GM12878 (cell line): ENCODE measurements at regions not wholly inside any gene's neighbourhood (a gene's known extent, or its start where the extent isn't known, plus 50 kb on each side); places are given as distances from the start of the nearest gene placed in this dataset.
"Not testable (repeated sequence)": the region's sequence is repeated elsewhere in the genome, so short reads cannot be mapped to it uniquely, and the experiment has no call there.

Experiments used
- SP1 ChIP-seq: IDR thresholded peaks from one replicate; pipeline ENCODE4 v1.6.1; 2011; ENCODE audit warnings: low read depth, low read length
- TF ChIP-seq, protein P1 (sequence below): fragments of 450-650 bp; IDR thresholded peaks from 2 replicates; pipeline ENCODE4 v1.6.1; 2017; ENCODE audit warnings: mild to moderate bottlenecking

DNA sequence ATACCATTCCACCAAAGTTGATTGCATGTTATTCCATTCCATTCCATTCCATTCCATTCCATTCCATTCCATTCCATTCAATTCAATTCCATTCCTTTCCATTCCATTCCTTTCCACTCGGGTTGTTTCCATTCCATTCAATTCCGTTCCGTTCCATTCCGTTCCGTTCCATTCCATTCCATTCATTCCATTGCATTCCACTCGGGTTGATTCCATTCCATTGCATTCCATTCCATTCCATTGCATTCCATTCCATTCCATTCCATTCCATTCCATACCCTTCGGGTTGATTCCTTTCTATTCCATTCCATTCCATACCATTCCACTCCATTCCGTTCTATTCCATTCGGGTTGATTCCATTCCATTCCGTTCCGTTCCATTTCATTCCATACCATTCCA, 166.9 kb downstream of the CWH43 start:
- TF ChIP-seq, protein P1, sequence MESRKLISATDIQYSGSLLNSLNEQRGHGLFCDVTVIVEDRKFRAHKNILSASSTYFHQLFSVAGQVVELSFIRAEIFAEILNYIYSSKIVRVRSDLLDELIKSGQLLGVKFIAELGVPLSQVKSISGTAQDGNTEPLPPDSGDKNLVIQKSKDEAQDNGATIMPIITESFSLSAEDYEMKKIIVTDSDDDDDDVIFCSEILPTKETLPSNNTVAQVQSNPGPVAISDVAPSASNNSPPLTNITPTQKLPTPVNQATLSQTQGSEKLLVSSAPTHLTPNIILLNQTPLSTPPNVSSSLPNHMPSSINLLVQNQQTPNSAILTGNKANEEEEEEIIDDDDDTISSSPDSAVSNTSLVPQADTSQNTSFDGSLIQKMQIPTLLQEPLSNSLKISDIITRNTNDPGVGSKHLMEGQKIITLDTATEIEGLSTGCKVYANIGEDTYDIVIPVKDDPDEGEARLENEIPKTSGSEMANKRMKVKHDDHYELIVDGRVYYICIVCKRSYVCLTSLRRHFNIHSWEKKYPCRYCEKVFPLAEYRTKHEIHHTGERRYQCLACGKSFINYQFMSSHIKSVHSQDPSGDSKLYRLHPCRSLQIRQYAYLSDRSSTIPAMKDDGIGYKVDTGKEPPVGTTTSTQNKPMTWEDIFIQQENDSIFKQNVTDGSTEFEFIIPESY = not testable (repeated sequence)
- not testable (repeated sequence) for TF ChIP-seq SP1
